ENCODE measurements at regions not wholly inside any gene's neighbourhood (a gene's known extent, or its start where the extent isn't known, plus 50 kb on each side); places are given as distances from the start of the nearest gene placed in this dataset.

GRCh38 chr1:217313096-217313495, 317.8 kb downstream of the GPATCH2 start:
- FAIRE-seq (no peak), DNase-seq (ENCODE audit: insufficient read length, low spot score) (no peak)

DNA sequence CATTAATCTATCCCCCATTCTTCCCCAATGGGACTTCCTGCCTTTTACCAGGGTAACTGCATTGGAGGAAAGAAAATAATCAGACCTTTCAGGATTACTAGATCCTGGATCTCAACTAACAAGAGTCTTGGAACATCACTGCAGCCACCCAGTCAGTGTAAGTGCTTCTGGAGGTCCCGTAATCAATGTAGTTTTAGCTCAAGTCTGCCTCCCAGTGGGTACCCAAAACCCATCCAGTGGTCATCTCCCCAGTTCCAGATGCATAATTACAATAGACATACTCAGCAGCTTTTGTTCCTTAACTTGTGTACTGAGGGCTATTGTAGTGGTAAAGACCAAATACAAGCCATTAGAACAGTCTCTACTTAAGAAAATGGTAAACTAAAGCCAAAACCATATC, 319.1 kb downstream of the GPATCH2 start:
- DNase-seq (ENCODE audit: insufficient read length, low spot score) (no peak), FAIRE-seq (no peak)

DNA sequence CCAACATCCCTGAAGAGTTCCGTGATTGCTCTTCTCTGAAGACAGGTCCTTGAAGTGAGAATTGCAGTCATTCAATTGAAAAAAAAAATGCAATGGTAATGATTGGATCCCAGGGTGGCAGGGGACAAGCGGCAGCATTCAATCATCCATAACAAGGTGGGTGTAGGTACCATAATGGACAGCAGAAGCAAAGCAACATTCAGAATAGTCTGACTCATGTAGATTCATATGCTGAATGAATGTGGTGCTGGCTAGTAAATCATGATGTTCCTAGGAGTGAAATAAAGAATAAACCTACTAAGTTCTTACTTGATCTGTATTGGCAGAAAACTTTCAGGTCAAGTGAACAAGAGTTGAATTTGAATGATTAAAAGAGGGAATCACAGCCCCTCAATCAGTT, 319.6 kb downstream of the GPATCH2 start:
- FAIRE-seq (no peak), DNase-seq (ENCODE audit: insufficient read length, low spot score) (no peak)

GRCh38 chr1:217281332-217281731, 349.6 kb downstream of the GPATCH2 start:
- DNase-seq (ENCODE audit: insufficient read length, low spot score): no peak
- FAIRE-seq: no peak

DNA sequence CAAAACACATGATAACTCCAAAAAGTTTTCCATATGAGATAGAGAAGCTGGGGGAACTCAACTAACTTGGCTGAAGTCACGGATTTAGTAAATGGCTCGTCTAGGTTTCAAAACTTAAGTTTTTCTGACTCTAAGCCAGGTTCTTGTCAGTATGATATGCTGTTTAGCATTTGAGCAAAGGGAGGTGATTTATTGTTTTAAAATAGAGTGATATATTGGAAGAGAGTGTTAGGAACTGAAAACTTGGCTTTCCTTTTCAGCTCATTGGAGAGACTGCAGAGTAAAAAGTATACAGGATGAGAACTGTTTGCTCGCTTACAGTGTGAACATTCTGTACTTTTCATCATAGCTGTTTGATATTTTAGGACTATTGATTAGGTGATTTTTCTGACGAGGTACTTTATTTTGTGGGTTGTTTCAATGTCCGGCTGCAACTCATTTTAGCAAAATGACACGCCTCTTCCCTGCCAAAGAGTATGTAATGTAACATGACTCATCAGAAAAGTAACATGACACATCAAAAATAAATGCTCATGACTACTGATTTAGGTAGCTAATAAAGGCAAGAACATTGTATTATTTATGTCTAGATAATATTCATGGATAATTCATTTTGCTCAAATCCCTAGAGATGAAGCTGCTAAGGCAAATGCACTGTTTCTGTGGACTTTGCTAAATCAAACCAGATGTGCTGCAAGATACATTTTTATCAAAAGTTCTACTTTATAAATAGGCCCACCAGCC, 355.1 kb downstream of the GPATCH2 start:
- FAIRE-seq (no peak), DNase-seq (ENCODE audit: insufficient read length, low spot score) (no peak)

- FAIRE-seq (no peak), DNase-seq (ENCODE audit: insufficient read length, low spot score) (no peak)
Measured at GRCh38 chr1:217274927-217275654, 355.8 kb downstream of the GPATCH2 start.

GRCh38 chr1:217274416-217274815, 356.5 kb downstream of the GPATCH2 start:
- DNase-seq (ENCODE audit: insufficient read length, low spot score): no peak
- FAIRE-seq: no peak

DNA sequence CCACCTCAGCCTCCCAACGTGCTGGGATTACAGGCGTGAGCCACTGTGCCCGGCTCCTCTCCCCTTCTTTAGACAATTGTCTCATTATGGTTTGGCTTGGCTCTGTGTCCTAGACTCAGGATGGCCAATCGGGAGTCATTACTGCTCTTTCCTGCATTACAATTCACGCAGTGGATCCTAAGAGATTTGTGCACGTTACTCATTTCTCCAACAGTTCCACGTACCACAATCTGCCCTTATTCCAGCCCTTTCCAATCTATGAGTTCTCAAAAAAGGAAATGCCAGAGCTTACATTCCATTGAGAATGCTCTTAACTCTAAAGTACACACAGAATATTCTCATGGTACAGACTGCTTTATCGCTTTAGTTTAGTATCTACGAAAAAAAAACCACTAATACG, 357.0 kb downstream of the GPATCH2 start:
- DNase-seq (ENCODE audit: insufficient read length, low spot score) (no peak), FAIRE-seq (no peak)

GRCh38 chr1:217272385-217272784, 358.5 kb downstream of the GPATCH2 start:
- DNase-seq (ENCODE audit: insufficient read length, low spot score): no peak
- FAIRE-seq: no peak

DNA sequence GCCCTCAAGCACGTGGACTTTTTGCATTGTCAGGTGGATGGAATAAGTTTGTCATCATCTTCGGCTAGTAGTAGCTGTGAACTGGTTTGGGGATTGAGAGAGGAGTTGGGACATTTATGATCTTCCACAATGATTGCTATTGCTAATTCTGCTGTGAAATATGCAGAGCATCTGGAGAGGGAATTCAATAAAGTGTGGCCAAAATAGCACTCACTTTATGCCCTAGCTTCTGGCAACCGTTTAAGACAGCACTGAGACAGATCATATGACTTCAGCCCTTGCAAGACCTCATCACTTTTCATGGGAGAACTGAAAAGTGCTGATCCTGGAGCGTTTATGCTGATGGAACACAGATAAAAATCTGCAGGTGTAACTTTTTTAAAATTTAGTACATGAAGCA, 360.8 kb downstream of the GPATCH2 start:
- DNase-seq (ENCODE audit: insufficient read length, low spot score) (no peak), FAIRE-seq (no peak)

DNA sequence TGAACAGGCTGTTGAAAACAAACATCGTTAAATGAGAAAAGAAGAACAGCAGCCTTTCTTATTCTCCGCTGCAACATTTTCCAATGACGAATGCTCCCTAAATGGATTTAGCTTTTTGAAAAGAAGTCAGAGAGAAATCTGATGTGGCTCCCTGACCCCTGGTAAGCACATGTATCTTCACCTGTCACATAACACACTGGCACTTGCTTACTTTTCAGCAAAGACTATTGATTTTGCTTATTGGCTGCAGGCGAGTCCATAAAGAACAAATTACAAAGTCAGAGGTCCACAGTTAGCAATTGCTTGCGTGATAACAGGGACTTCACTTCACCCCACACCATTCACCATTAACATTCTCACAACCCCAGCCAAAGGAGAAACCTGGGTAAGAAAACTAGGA, 362.8 kb downstream of the GPATCH2 start:
- DNase-seq (ENCODE audit: insufficient read length, low spot score): no peak
- no peak for FAIRE-seq

DNA sequence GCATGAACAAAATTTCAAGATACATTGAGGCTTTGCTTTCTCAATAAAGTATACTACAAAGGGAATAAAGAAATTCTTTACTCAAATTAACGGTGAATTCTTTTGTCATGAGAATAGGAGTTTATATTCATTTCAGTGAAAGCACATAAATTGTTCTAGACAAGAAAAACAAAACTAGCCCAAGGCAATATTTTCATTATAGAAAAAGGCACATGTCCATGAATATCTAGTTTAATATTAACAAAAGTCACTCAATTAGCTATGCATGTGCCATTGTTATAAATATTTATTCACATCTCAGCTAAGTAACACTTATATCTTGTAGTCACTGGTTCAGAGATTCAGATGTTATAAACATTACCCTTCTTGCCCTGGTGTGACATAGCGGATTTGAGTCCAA, 369.3 kb downstream of the GPATCH2 start:
- no peak for FAIRE-seq
- DNase-seq (ENCODE audit: insufficient read length, low spot score): no peak

- FAIRE-seq (no peak), DNase-seq (ENCODE audit: insufficient read length, low spot score) (no peak)
Measured at GRCh38 chr1:217260676-217261075, 370.2 kb downstream of the GPATCH2 start.

- DNase-seq (ENCODE audit: insufficient read length, low spot score): no peak
- no peak for FAIRE-seq
Measured at GRCh38 chr1:217253985-217254384, 376.9 kb downstream of the GPATCH2 start.

DNA sequence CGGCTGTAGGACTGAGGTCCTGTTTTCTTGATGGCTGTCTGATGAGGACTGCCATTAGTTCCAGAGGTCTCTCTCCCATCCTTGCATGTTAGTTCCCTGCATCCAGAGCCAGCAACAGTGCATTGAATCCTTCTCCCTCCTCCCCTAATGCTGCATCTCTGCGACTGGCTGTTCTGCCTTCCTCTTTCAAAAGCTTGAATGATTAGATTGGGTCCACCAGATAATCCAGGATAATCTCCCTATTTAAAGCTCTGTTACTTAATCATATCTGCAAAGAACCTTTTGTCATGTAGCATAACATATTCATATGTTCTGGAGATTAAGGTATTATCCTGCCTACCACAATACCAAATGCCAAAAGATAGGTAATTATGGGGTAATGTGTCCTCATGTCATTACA, 377.5 kb downstream of the GPATCH2 start:
- FAIRE-seq (no peak), DNase-seq (ENCODE audit: insufficient read length, low spot score) (no peak)

GRCh38 chr1:217251121-217251520, 379.8 kb downstream of the GPATCH2 start:
- FAIRE-seq: no peak
- no peak for DNase-seq (ENCODE audit: insufficient read length, low spot score)

DNA sequence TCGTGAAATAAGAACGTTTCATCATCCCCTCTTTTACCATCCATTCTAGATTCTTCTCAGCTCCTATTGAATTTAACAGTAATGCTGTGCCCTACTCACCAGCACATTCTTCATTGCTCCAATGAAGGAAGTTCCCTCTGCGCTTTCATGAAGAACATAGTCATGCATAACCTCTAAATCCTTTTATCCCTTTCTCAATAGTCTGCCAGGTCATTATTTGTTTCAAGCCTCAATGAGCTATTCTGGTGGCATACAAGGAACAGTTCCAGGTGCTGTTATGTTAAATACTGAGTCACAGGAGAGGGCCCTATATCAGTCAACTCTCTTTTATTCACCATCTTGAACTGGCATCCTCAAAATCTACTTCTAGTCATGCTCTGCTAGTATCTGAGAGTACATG, 381.0 kb downstream of the GPATCH2 start:
- DNase-seq (ENCODE audit: insufficient read length, low spot score) (no peak), FAIRE-seq (no peak)

- no peak for DNase-seq (ENCODE audit: insufficient read length, low spot score)
Measured at GRCh38 chr1:217244971-217245370, 385.9 kb downstream of the GPATCH2 start.

DNA sequence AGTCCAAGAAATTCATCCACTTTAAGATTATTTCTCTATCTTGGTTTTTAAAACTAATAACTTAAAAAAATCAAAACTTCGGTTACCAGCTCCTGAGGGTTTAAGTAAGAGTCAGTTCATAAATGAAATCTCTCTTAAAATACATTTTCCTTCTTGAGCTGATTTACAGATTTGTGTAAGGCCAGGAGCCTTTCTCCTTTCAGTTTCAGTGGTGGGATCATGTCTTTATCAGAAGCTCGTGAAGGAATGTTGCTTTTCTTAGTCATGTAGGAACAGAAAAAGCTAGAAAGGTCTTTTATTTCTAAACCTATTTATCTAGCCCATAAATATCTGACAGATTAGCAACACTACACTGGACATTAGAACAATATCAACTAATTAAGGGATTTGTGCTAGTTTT, 390.2 kb downstream of the GPATCH2 start:
- DNase-seq (ENCODE audit: insufficient read length, low spot score) (no peak), FAIRE-seq (no peak)

More at GRCh38 chr1:217244971-217245370, 385.9 kb downstream of the GPATCH2 start:
- FAIRE-seq: no peak

- DNase-seq (ENCODE audit: insufficient read length, low spot score) (no peak), FAIRE-seq (no peak)
Measured at GRCh38 chr1:217238945-217239344, 391.9 kb downstream of the GPATCH2 start.

DNA sequence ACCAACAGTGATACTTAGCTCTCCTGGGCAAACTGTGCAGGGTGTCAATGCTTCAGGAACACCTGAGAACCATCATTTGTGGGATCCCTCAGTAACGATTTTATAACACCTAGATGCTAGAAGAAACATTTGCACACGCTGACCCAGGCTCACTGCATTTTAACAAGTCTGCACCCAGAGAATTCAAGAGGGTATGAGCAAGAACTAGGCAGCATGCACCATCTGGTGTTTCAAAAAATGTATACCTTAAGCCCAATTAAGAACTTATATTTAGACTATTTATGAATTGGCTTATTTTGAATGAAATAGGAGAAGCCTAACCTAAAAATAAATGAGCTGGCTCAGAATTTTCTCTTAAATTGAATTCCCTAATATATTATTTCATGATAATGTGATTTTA, 400.5 kb downstream of the GPATCH2 start:
- FAIRE-seq: no peak

GRCh38 chr1:217228689-217229088, 402.2 kb downstream of the GPATCH2 start:
- no peak for FAIRE-seq

More for the DNA sequence above, 400.5 kb downstream of the GPATCH2 start:
- no peak for DNase-seq (ENCODE audit: insufficient read length, low spot score)

More at GRCh38 chr1:217228689-217229088, 402.2 kb downstream of the GPATCH2 start:
- no peak for DNase-seq (ENCODE audit: insufficient read length, low spot score)
